Activated B cell treated with CpG ODN at 0.5 μM for 24 hours (primary cell): ENCODE measurements at regions not wholly inside any gene's neighbourhood (a gene's known extent, or its start where the extent isn't known, plus 50 kb on each side); places are given as distances from the start of the nearest gene placed in this dataset.

Source experiments
- ATAC-seq: fragments of 200-7000 bp; cut with Tn5 transposase; one replicate; pipeline ENCODE4 v1.10.0; 2021; ENCODE audit warnings: low read depth, mild to moderate bottlenecking, moderate library complexity
- CTCF ChIA-PET: fragments of 350-600 bp; sonication (Branson Sonifier 250); formaldehyde crosslinking; loops from one replicate; lab custom pipeline; 2021; ENCODE audit warnings: antibody characterized with exemption; lab: Charles Lee
- POLR2A ChIA-PET: fragments of 350-600 bp; sonication (Branson Sonifier 250); formaldehyde crosslinking; loops from one replicate; lab custom pipeline; 2021; ENCODE audit warnings: antibody characterized with exemption; lab: Charles Lee
- DNase-seq: peaks from one replicate; pipeline ENCODE4 v3.0.0; 2022
- H3K27ac Mint-ChIP-seq: one replicate; pipeline ENCODE4 v1.8.0; 2020; ENCODE audit warnings: mixed read lengths
- H3K27me3 Mint-ChIP-seq: one replicate; pipeline ENCODE4 v1.8.0; 2021; ENCODE audit warnings: mixed read lengths
- H3K36me3 Mint-ChIP-seq: one replicate; pipeline ENCODE4 v1.8.0; 2021; ENCODE audit warnings: low read depth, mixed read lengths
- H3K4me1 Mint-ChIP-seq: one replicate; pipeline ENCODE4 v1.8.0; 2021; ENCODE audit warnings: mixed read lengths
- H3K4me3 Mint-ChIP-seq: one replicate; pipeline ENCODE4 v1.8.0; 2020; ENCODE audit warnings: mild to moderate bottlenecking, mixed read lengths
- H3K9me3 Mint-ChIP-seq: one replicate; pipeline ENCODE4 v1.8.0; 2020; ENCODE audit warnings: mixed read lengths
- CTCF ChIP-seq: fragments of 200-600 bp; IDR thresholded peaks from one replicate; pipeline ENCODE4 v1.8.0; 2022; ENCODE audit warnings: antibody characterized with exemption, mild to moderate bottlenecking
- intact Hi-C: fragments of 100-400 bp; cut with micrococcal nuclease; formaldehyde crosslinking; loops from one replicate; pipeline ENCODE4 v1.15.1; 2024

GRCh38 chr9:26331223-26331622 is 561.4 kb downstream of the CAAP1 start:
- ATAC-seq (no peak), DNase-seq (no peak)
- no peaks in the 10 kb centered on the region for H3K9me3 Mint-ChIP-seq
- intact Hi-C loops, result no loop called here
- ChIA-PET CTCF (no interaction called here), POLR2A (no interaction called here)
- H3K27me3 Mint-ChIP-seq, result no peaks in the 10 kb centered on the region
- no peak overlapping the region for H3K4me3 Mint-ChIP-seq
- no peaks in the 10 kb centered on the region for H3K36me3 Mint-ChIP-seq
- H3K4me1 Mint-ChIP-seq, result no peaks in the 10 kb centered on the region
- TF ChIP-seq CTCF, result no peak
- no peak overlapping the region for H3K27ac Mint-ChIP-seq

GRCh38 chr9:26329974-26330373 is 562.6 kb downstream of the CAAP1 start:
- no peak overlapping the region for H3K4me3 Mint-ChIP-seq
- CTCF ChIA-PET, result no interaction called here
- no peaks in the 10 kb centered on the region for H3K9me3 Mint-ChIP-seq

GRCh38 chr9:26326563-26326962 is 566.0 kb downstream of the CAAP1 start:
- no peak for TF ChIP-seq CTCF
- H3K36me3 Mint-ChIP-seq, result no peaks in the 10 kb centered on the region
- DNase-seq (no peak), ATAC-seq (no peak)
- ChIA-PET CTCF (no interaction called here), POLR2A (no interaction called here)
- no peaks in the 10 kb centered on the region for H3K4me1 Mint-ChIP-seq
- H3K27me3 Mint-ChIP-seq, result no peaks in the 10 kb centered on the region
- no peak overlapping the region for H3K27ac Mint-ChIP-seq
- intact Hi-C loops, result no loop called here
- H3K9me3 Mint-ChIP-seq, result no peaks in the 10 kb centered on the region
- no peak overlapping the region for H3K4me3 Mint-ChIP-seq

More at GRCh38 chr9:26329974-26330373, 562.6 kb downstream of the CAAP1 start:
- intact Hi-C loops, result no loop called here
- H3K27ac Mint-ChIP-seq, result no peak overlapping the region
- ATAC-seq, result no peak
- POLR2A ChIA-PET, result no interaction called here
- H3K4me1 Mint-ChIP-seq, result no peaks in the 10 kb centered on the region
- TF ChIP-seq CTCF, result no peak
- no peak for DNase-seq
- no peaks in the 10 kb centered on the region for H3K36me3 Mint-ChIP-seq
- H3K27me3 Mint-ChIP-seq, result no peaks in the 10 kb centered on the region

- Mint-ChIP-seq H3K9me3 (no peaks in the 10 kb centered on the region), H3K36me3 (no peaks in the 10 kb centered on the region), H3K27ac (no peak overlapping the region), H3K4me1 (no peaks in the 10 kb centered on the region), H3K4me3 (no peak overlapping the region), H3K27me3 (no peaks in the 10 kb centered on the region)
- CTCF ChIA-PET, result no interaction called here
- intact Hi-C loops, result no loop called here
- POLR2A ChIA-PET, result no interaction called here
- TF ChIP-seq CTCF, result no peak
- ATAC-seq (no peak), DNase-seq (no peak)
These were observed 567.2 kb downstream of the CAAP1 start for GRCh38 chr9:26325444-26325829.

GRCh38 chr9:26324786-26325443 is 567.7 kb downstream of the CAAP1 start:
- Mint-ChIP-seq H3K27ac (no peak overlapping the region), H3K27me3 (no peaks in the 10 kb centered on the region), H3K4me3 (no peak overlapping the region), H3K4me1 (no peaks in the 10 kb centered on the region), H3K9me3 (no peaks in the 10 kb centered on the region), H3K36me3 (no peaks in the 10 kb centered on the region)
- ChIA-PET CTCF (no interaction called here), POLR2A (no interaction called here)
- intact Hi-C loops, result no loop called here
- no peak for TF ChIP-seq CTCF
- no peak for ATAC-seq
- no peak for DNase-seq
